Stomach (tissue), 8 donors: ENCODE measurements at regions not wholly inside any gene's neighbourhood (a gene's known extent, or its start where the extent isn't known, plus 50 kb on each side); places are given as distances from the start of the nearest gene placed in this dataset.
"Not testable (repeated sequence)": the region's sequence is repeated elsewhere in the genome, so short reads cannot be mapped to it uniquely, and the experiment has no call there.

Source experiments
- DNase-seq, 2 donors: peaks; one replicate each; pipeline versions ENCODE4 v3.0.0 to v3.0.0-alpha.2; 2013 to 2019
- H3K27ac ChIP-seq, 5 donors: fragments of 200-600 bp in 4 of 5; sonication (generic) in 4 of 5; one replicate each; pipeline ENCODE4 v1.5.1; 2013 to 2019; ENCODE audit warnings: mild to moderate bottlenecking in 1 of 5, moderate library complexity in 1 of 5
- H3K27me3 ChIP-seq, 3 donors: fragments of 200-600 bp; sonication (generic); one replicate each; pipeline ENCODE4 v1.5.1; 2017 to 2019; ENCODE audit warnings: mixed run types in 1 of 3
- H3K36me3 ChIP-seq, 4 donors: fragments of 200-600 bp; sonication (generic); 1 replicate in 3 of 4; 2 replicates in 1 of 4; pipeline ENCODE4 v1.5.1; 2016 to 2019
- H3K4me1 ChIP-seq, 4 donors: fragments of 200-600 bp; sonication (generic); one replicate each; pipeline ENCODE4 v1.5.1; 2016 to 2019
- H3K4me3 ChIP-seq, 4 donors: fragments of 200-600 bp; sonication (generic) in 3 of 4; one replicate each; pipeline ENCODE4 v1.5.1; 2016 to 2019; ENCODE audit warnings: mild to moderate bottlenecking in 1 of 4
- H3K9me3 ChIP-seq, 4 donors: fragments of 200-600 bp; sonication (generic); one replicate each; pipeline ENCODE4 v1.5.1; 2016 to 2019
- CTCF ChIP-seq, 7 experiments: fragments of 450-650 bp in 4 of 7; fragments of 200-600 bp in 3 of 7; sonication (generic) in 3 of 7; IDR thresholded peaks; one replicate each; pipeline ENCODE4 v1.5.1; 2016 to 2019; ENCODE audit warnings: antibody characterized with exemption in 7 of 7, control low read depth in 2 of 7, mild to moderate bottlenecking in 1 of 7
- EP300 ChIP-seq: sonication (generic); formaldehyde crosslinking; IDR thresholded peaks from one replicate; pipeline ENCODE4 v1.6.1; 2017; ENCODE audit warnings: antibody characterized with exemption
- POLR2A ChIP-seq, 4 donors: fragments of 450-650 bp; IDR thresholded peaks; one replicate each; pipeline ENCODE4 v1.6.1; 2016; ENCODE audit warnings: antibody characterized with exemption in 4 of 4, control low read depth in 2 of 4, mild to moderate bottlenecking in 1 of 4, moderate library complexity in 1 of 4
- POLR2AphosphoS5 ChIP-seq, 3 donors: sonication (generic); formaldehyde crosslinking; IDR thresholded peaks; one replicate each; pipeline ENCODE4 v1.6.1; 2016; ENCODE audit warnings: antibody characterized with exemption in 3 of 3
- WGBS, 5 donors: extraction: QIAGEN DNeasy Blood & Tissue Kit in 3 of 5; methylation state at CpG; one replicate each; pipeline versions ENCODE4 v1.1.5 to v1.1.7; 2013 to 2018; 5-methylcytosine and 5-hydroxymethylcytosine counted together
- intact Hi-C: fragments of 100-400 bp; cut with DNase I; formaldehyde crosslinking; loops from one replicate; pipeline ENCODE4 v1.15.1; 2023; ENCODE audit warnings: low total_unique reads
- donor health status: healthy with polysubstance abuse.
- donor health status: Bipolar disorder and iron deficiency.
- donor health status: healthy.

GRCh38 chr3:66831931-66832330 lies 166.2 kb upstream of the KBTBD8 start:
- Histone ChIP-seq H3K4me1 (peaks cover 0 to 8% (median 0%) of the 10 kb centered on the region in 4 donors), H3K4me3 (no peak overlapping the region), H3K27me3 (no peaks in the 10 kb centered on the region), H3K27ac (no peak overlapping the region), H3K36me3 (no peaks in the 10 kb centered on the region), H3K9me3 (no peaks in the 10 kb centered on the region)
- no peak for DNase-seq
- TF ChIP-seq POLR2A (IDR thresholded peaks at IDR 0.05) (no peak), CTCF (IDR thresholded peaks at IDR 0.05) (no peak), POLR2AphosphoS5 (IDR thresholded peaks at IDR 0.05) (no peak), EP300 (no peak)
- intact Hi-C loops, result no loop called here
- 90 to 100% (median 97%) methylated on average over 1 of the region's 1 CpG for WGBS, 5 donors

- intact Hi-C loops, result no loop called here
- TF ChIP-seq EP300 (no peak), POLR2AphosphoS5 (IDR thresholded peaks at IDR 0.05) (no peak), POLR2A (IDR thresholded peaks at IDR 0.05) (no peak), CTCF (IDR thresholded peaks at IDR 0.05) (peak in 2 of 7 experiments; percentile 8 to 33)
- no peak overlapping the region for H3K27ac ChIP-seq
Observed at GRCh38 chr3:66836363-66837152, 161.5 kb upstream of the KBTBD8 start.

GRCh38 chr3:66838704-66839103 lies 159.4 kb upstream of the KBTBD8 start:
- intact Hi-C loops, result no loop called here
- no peak overlapping the region for H3K27ac ChIP-seq
- WGBS, 5 donors, result 95 to 98% (median 96%) methylated on average over 8 of the region's 8 CpGs
- no peaks in the 10 kb centered on the region for H3K4me1 ChIP-seq
- no peak for DNase-seq
- no peaks in the 10 kb centered on the region for H3K27me3 ChIP-seq
- no peak for TF ChIP-seq POLR2A (IDR thresholded peaks at IDR 0.05)
- TF ChIP-seq CTCF (IDR thresholded peaks at IDR 0.05), result no peak
- TF ChIP-seq EP300, result no peak
- TF ChIP-seq POLR2AphosphoS5 (IDR thresholded peaks at IDR 0.05), result no peak
- no peak overlapping the region for H3K4me3 ChIP-seq
- H3K36me3 ChIP-seq, result no peaks in the 10 kb centered on the region
- H3K9me3 ChIP-seq, result no peaks in the 10 kb centered on the region

More at GRCh38 chr3:66836363-66837152, 161.5 kb upstream of the KBTBD8 start:
- Histone ChIP-seq H3K4me3 (no peak overlapping the region), H3K9me3 (no peaks in the 10 kb centered on the region), H3K36me3 (no peaks in the 10 kb centered on the region), H3K27me3 (no peaks in the 10 kb centered on the region), H3K4me1 (no peaks in the 10 kb centered on the region)
- DNase-seq, result no peak
- 32 to 49% (median 41%) methylated on average over 5 of the region's 5 CpGs for WGBS, 5 donors

GRCh38 chr3:66839508-66839907 lies 158.6 kb upstream of the KBTBD8 start:
- Histone ChIP-seq H3K36me3 (no peaks in the 10 kb centered on the region), H3K27me3 (no peaks in the 10 kb centered on the region), H3K4me3 (no peak overlapping the region), H3K4me1 (no peaks in the 10 kb centered on the region), H3K9me3 (no peaks in the 10 kb centered on the region), H3K27ac (no peak overlapping the region)
- WGBS, 5 donors, result 81 to 88% (median 82%) methylated on average over 6 of the region's 6 CpGs
- TF ChIP-seq CTCF (IDR thresholded peaks at IDR 0.05), result no peak
- no peak for TF ChIP-seq POLR2A (IDR thresholded peaks at IDR 0.05)
- TF ChIP-seq EP300, result no peak
- no peak for TF ChIP-seq POLR2AphosphoS5 (IDR thresholded peaks at IDR 0.05)
- no peak for DNase-seq
- intact Hi-C loops, result no loop called here

- WGBS, 5 donors, result 73 to 79% (median 76%) methylated on average over 17 to 18 of the region's 18 CpGs
- H3K9me3 ChIP-seq, intact Hi-C loops, DNase-seq, H3K4me3 ChIP-seq, H3K36me3 ChIP-seq, H3K27ac ChIP-seq, H3K4me1 ChIP-seq, H3K27me3 ChIP-seq: not testable (repeated sequence)
Observed at GRCh38 chr3:66842761-66843464, 155.2 kb upstream of the KBTBD8 start.
